ENCODE measurements at regions not wholly inside any gene's neighbourhood (a gene's known extent, or its start where the extent isn't known, plus 50 kb on each side); places are given as distances from the start of the nearest gene placed in this dataset.

- no peak for TF ChIP-seq CTCF (IDR thresholded peaks at IDR 0.05)
- no peak for TF ChIP-seq POLR2A (IDR thresholded peaks at IDR 0.05)
These were observed 493.4 kb downstream of the OLFM4 start for GRCh38 chr13:53522034-53522433.

All from esophagus squamous epithelium (tissue), 4 donors.